ENCODE measurements at regions not wholly inside any gene's neighbourhood (a gene's known extent, or its start where the extent isn't known, plus 50 kb on each side); places are given as distances from the start of the nearest gene placed in this dataset.

GRCh38 chr10:33798754-33799153 lies 464.3 kb upstream of the NRP1 start:
- Histone ChIP-seq H3K27ac (ENCODE audit: low read depth, low read length) (no peak overlapping the region), H3K9me3 (ENCODE audit: control insufficient read depth, insufficient read depth, low read length) (peaks cover 1% of the 10 kb centered on the region), H3K4me3 (ENCODE audit: low read depth, low read length) (no peak overlapping the region), H3K4me1 (ENCODE audit: control insufficient read depth, insufficient read depth, low read length) (no peaks in the 10 kb centered on the region), H3K27me3 (ENCODE audit: control insufficient read depth, insufficient read depth, low read length) (no peaks in the 10 kb centered on the region), H3K36me3 (ENCODE audit: control insufficient read depth, insufficient read depth, low read length) (no peaks in the 10 kb centered on the region)
- 100% methylated on average over 1 of the region's 1 CpG for WGBS (ENCODE audit: insufficient coverage)
- DNase-seq (ENCODE audit: low read depth in 4 of 6, low spot score in 6 of 6) = no peak

- no peak for DNase-seq (ENCODE audit: low read depth in 4 of 6, low spot score in 6 of 6)
- H3K36me3 ChIP-seq (ENCODE audit: control insufficient read depth, insufficient read depth, low read length) = no peaks in the 10 kb centered on the region
- WGBS (ENCODE audit: insufficient coverage) = 100% methylated on average over 2 of the region's 2 CpGs
- H3K27me3 ChIP-seq (ENCODE audit: control insufficient read depth, insufficient read depth, low read length) = no peaks in the 10 kb centered on the region
- no peak overlapping the region for H3K4me3 ChIP-seq (ENCODE audit: low read depth, low read length)
- no peaks in the 10 kb centered on the region for H3K4me1 ChIP-seq (ENCODE audit: control insufficient read depth, insufficient read depth, low read length)
- H3K27ac ChIP-seq (ENCODE audit: low read depth, low read length) = no peak overlapping the region
- no peaks in the 10 kb centered on the region for H3K9me3 ChIP-seq (ENCODE audit: control insufficient read depth, insufficient read depth, low read length)
These were observed 462.2 kb upstream of the NRP1 start for GRCh38 chr10:33796680-33797079.

GRCh38 chr10:33795529-33795928 lies 461.1 kb upstream of the NRP1 start:
- no peaks in the 10 kb centered on the region for H3K36me3 ChIP-seq (ENCODE audit: control insufficient read depth, insufficient read depth, low read length)
- no peak for DNase-seq (ENCODE audit: low read depth in 4 of 6, low spot score in 6 of 6)

GRCh38 chr10:33794460-33794859 lies 460.0 kb upstream of the NRP1 start:
- DNase-seq (ENCODE audit: low read depth in 4 of 6, low spot score in 6 of 6) = no peak

More at GRCh38 chr10:33795529-33795928, 461.1 kb upstream of the NRP1 start:
- Histone ChIP-seq H3K4me3 (ENCODE audit: low read depth, low read length) (no peak overlapping the region), H3K4me1 (ENCODE audit: control insufficient read depth, insufficient read depth, low read length) (peaks cover 4% of the 10 kb centered on the region), H3K27ac (ENCODE audit: low read depth, low read length) (no peak overlapping the region), H3K27me3 (ENCODE audit: control insufficient read depth, insufficient read depth, low read length) (no peaks in the 10 kb centered on the region), H3K9me3 (ENCODE audit: control insufficient read depth, insufficient read depth, low read length) (no peaks in the 10 kb centered on the region)

GRCh38 chr10:33793793-33794192 lies 459.3 kb upstream of the NRP1 start:
- Histone ChIP-seq H3K4me1 (ENCODE audit: control insufficient read depth, insufficient read depth, low read length) (peaks cover 9% of the 10 kb centered on the region), H3K9me3 (ENCODE audit: control insufficient read depth, insufficient read depth, low read length) (no peaks in the 10 kb centered on the region), H3K27ac (ENCODE audit: low read depth, low read length) (no peak overlapping the region), H3K36me3 (ENCODE audit: control insufficient read depth, insufficient read depth, low read length) (no peaks in the 10 kb centered on the region), H3K4me3 (ENCODE audit: low read depth, low read length) (no peak overlapping the region), H3K27me3 (ENCODE audit: control insufficient read depth, insufficient read depth, low read length) (no peaks in the 10 kb centered on the region)
- no peak for DNase-seq (ENCODE audit: low read depth in 4 of 6, low spot score in 6 of 6)
- 100% methylated on average over 1 of the region's 2 CpGs for WGBS (ENCODE audit: insufficient coverage)

More at GRCh38 chr10:33794460-33794859, 460.0 kb upstream of the NRP1 start:
- no CpG with 5 or more reads among the region's 3 CpGs for WGBS (ENCODE audit: insufficient coverage)
- Histone ChIP-seq H3K27ac (ENCODE audit: low read depth, low read length) (no peak overlapping the region), H3K27me3 (ENCODE audit: control insufficient read depth, insufficient read depth, low read length) (no peaks in the 10 kb centered on the region), H3K9me3 (ENCODE audit: control insufficient read depth, insufficient read depth, low read length) (no peaks in the 10 kb centered on the region), H3K4me1 (ENCODE audit: control insufficient read depth, insufficient read depth, low read length) (peaks cover 9% of the 10 kb centered on the region), H3K4me3 (ENCODE audit: low read depth, low read length) (no peak overlapping the region), H3K36me3 (ENCODE audit: control insufficient read depth, insufficient read depth, low read length) (no peaks in the 10 kb centered on the region)

- Histone ChIP-seq H3K36me3 (ENCODE audit: control insufficient read depth, insufficient read depth, low read length) (no peaks in the 10 kb centered on the region), H3K4me1 (ENCODE audit: control insufficient read depth, insufficient read depth, low read length) (peaks cover 9% of the 10 kb centered on the region), H3K9me3 (ENCODE audit: control insufficient read depth, insufficient read depth, low read length) (no peaks in the 10 kb centered on the region), H3K27me3 (ENCODE audit: control insufficient read depth, insufficient read depth, low read length) (no peaks in the 10 kb centered on the region), H3K4me3 (ENCODE audit: low read depth, low read length) (no peak overlapping the region), H3K27ac (ENCODE audit: low read depth, low read length) (no peak overlapping the region)
- DNase-seq (ENCODE audit: low read depth in 4 of 6, low spot score in 6 of 6) = peak in 2 of 6 donors; percentile 33 to 62
- WGBS (ENCODE audit: insufficient coverage) = no CpG with 5 or more reads among the region's 5 CpGs
These were observed 456.8 kb upstream of the NRP1 start for GRCh38 chr10:33791272-33791660.

GRCh38 chr10:33790521-33791271 lies 456.2 kb upstream of the NRP1 start:
- no peaks in the 10 kb centered on the region for H3K36me3 ChIP-seq (ENCODE audit: control insufficient read depth, insufficient read depth, low read length)
- peak in 1 of 6 donors; percentile 48 for DNase-seq (ENCODE audit: low read depth in 4 of 6, low spot score in 6 of 6)
- no peaks in the 10 kb centered on the region for H3K27me3 ChIP-seq (ENCODE audit: control insufficient read depth, insufficient read depth, low read length)
- no peaks in the 10 kb centered on the region for H3K9me3 ChIP-seq (ENCODE audit: control insufficient read depth, insufficient read depth, low read length)
- peaks cover 9% of the 10 kb centered on the region for H3K4me1 ChIP-seq (ENCODE audit: control insufficient read depth, insufficient read depth, low read length)
- H3K27ac ChIP-seq (ENCODE audit: low read depth, low read length) = no peak overlapping the region
- H3K4me3 ChIP-seq (ENCODE audit: low read depth, low read length) = no peak overlapping the region
- 4% methylated on average over 6 of the region's 12 CpGs for WGBS (ENCODE audit: insufficient coverage)

GRCh38 chr10:33783557-33783956 lies 449.1 kb upstream of the NRP1 start:
- H3K36me3 ChIP-seq (ENCODE audit: control insufficient read depth, insufficient read depth, low read length) = no peaks in the 10 kb centered on the region
- 100% methylated on average over 1 of the region's 1 CpG for WGBS (ENCODE audit: insufficient coverage)
- H3K27me3 ChIP-seq (ENCODE audit: control insufficient read depth, insufficient read depth, low read length) = no peaks in the 10 kb centered on the region

GRCh38 chr10:33783078-33783477 lies 448.6 kb upstream of the NRP1 start:
- WGBS (ENCODE audit: insufficient coverage) = 92% methylated on average over 3 of the region's 3 CpGs

More at GRCh38 chr10:33783557-33783956, 449.1 kb upstream of the NRP1 start:
- Histone ChIP-seq H3K4me1 (ENCODE audit: control insufficient read depth, insufficient read depth, low read length) (no peaks in the 10 kb centered on the region), H3K4me3 (ENCODE audit: low read depth, low read length) (no peak overlapping the region), H3K9me3 (ENCODE audit: control insufficient read depth, insufficient read depth, low read length) (peaks cover 3% of the 10 kb centered on the region), H3K27ac (ENCODE audit: low read depth, low read length) (no peak overlapping the region)
- no peak for DNase-seq (ENCODE audit: low read depth in 4 of 6, low spot score in 6 of 6)

More at GRCh38 chr10:33783078-33783477, 448.6 kb upstream of the NRP1 start:
- no peak overlapping the region for H3K27ac ChIP-seq (ENCODE audit: low read depth, low read length)
- no peaks in the 10 kb centered on the region for H3K4me1 ChIP-seq (ENCODE audit: control insufficient read depth, insufficient read depth, low read length)
- DNase-seq (ENCODE audit: low read depth in 4 of 6, low spot score in 6 of 6) = no peak
- no peak overlapping the region for H3K4me3 ChIP-seq (ENCODE audit: low read depth, low read length)
- H3K36me3 ChIP-seq (ENCODE audit: control insufficient read depth, insufficient read depth, low read length) = no peaks in the 10 kb centered on the region
- H3K9me3 ChIP-seq (ENCODE audit: control insufficient read depth, insufficient read depth, low read length) = peaks cover 3% of the 10 kb centered on the region
- H3K27me3 ChIP-seq (ENCODE audit: control insufficient read depth, insufficient read depth, low read length) = no peaks in the 10 kb centered on the region
